WI38 (cell line): ENCODE measurements at regions not wholly inside any gene's neighbourhood (a gene's known extent, or its start where the extent isn't known, plus 50 kb on each side); places are given as distances from the start of the nearest gene placed in this dataset.
"Not testable (repeated sequence)": the region's sequence is repeated elsewhere in the genome, so short reads cannot be mapped to it uniquely, and the experiment has no call there.

ENCODE experiments used
- H3K4me3 ChIP-seq: 2 replicates; pipeline ENCODE4 v1.5.1; 2011; ENCODE audit warnings: low read depth, mild to moderate bottlenecking, control low read depth, low read length
- TF ChIP-seq, protein P1 (sequence below): IDR thresholded peaks from 2 replicates; pipeline ENCODE4 v1.5.1; 2012; ENCODE audit warnings: low read depth, mild to moderate bottlenecking, control low read depth, low read length

DNA sequence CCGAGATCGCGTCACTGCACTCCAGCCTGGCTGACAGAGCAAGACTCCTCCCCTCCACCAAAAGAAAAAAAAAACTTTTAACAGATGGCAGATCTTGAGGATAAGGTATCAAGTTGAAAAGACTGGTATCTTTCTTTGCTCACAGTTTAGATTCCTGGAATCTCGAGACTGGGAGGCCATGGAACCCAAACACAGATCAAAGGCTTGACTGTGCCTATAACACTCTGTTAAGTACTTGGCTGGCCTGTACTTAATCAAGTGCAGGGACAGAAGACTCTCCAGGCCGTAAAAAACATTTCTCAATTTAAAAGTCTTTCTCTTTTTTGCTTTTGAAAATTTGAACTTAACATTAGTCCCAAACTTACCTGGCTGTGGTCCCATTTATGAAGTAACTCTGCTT lies 107.1 kb upstream of the ZNF516 start:
- TF ChIP-seq, protein P1, sequence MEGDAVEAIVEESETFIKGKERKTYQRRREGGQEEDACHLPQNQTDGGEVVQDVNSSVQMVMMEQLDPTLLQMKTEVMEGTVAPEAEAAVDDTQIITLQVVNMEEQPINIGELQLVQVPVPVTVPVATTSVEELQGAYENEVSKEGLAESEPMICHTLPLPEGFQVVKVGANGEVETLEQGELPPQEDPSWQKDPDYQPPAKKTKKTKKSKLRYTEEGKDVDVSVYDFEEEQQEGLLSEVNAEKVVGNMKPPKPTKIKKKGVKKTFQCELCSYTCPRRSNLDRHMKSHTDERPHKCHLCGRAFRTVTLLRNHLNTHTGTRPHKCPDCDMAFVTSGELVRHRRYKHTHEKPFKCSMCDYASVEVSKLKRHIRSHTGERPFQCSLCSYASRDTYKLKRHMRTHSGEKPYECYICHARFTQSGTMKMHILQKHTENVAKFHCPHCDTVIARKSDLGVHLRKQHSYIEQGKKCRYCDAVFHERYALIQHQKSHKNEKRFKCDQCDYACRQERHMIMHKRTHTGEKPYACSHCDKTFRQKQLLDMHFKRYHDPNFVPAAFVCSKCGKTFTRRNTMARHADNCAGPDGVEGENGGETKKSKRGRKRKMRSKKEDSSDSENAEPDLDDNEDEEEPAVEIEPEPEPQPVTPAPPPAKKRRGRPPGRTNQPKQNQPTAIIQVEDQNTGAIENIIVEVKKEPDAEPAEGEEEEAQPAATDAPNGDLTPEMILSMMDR, result no peak
- no peak overlapping the region for H3K4me3 ChIP-seq

DNA sequence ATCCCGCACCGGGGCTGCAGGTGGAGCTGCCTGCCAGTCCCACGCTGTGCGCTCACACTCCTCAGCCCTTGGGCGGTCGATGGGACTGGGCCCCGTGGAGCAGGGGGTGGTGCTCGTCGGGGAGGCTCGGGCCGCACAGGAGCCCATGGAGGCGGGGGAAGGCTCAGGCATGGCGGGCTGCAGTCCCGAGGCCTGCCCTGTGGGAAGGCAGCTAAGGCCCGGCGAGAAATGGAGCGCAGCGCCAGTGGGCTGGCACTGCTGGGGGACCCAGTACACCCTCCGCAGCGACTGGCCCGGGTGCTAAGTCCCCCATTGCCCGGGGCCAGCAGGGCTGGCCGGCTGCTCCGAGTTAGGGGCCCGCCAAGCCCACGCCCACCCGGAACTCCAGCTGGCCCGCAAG lies 105.0 kb upstream of the ZNF516 start:
- H3K4me3 ChIP-seq, result not testable (repeated sequence)

GRCh38 chr18:76594966-76595365 lies 99.9 kb upstream of the ZNF516 start:
- H3K4me3 ChIP-seq, result no peak overlapping the region
- TF ChIP-seq, protein P1, result no peak

DNA sequence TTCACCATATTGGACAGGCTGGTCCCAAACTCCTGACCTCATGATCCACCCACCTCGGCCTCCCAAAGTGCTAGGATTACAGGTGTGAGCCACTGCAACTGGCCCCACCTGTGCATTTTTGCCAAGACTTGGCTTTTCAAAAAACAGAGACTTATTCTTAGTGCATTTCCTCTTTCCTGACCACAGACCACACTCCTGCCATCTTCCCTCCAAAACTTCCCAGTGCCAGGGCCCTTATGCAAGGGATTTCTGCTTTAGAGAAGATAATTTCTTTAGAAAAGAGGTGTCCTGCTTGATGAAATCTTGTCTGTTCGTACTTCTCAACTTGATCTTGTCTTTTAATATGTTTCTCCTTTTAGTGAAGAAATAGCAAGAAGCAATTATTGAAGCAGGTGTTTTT lies 98.8 kb upstream of the ZNF516 start:
- TF ChIP-seq, protein P1, result no peak
- no peak overlapping the region for H3K4me3 ChIP-seq

DNA sequence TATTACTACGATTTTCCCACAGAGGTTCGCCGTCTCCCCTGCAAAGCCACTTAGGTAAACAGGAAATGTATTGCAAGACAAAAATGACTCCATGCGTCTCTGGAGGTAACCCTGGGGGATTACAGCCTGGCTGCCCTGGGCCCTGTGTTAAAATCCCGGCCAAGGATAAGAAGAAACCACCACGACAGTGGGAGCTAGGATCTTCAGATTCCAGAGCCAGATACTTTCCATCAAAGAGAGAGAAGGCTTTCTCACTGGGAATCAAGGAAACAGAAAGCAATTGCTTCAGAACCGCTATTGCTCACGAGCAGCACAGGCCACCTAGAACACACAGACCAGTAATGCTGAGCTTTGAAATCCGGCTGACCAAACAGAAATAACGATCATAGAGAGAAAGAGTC lies 97.9 kb upstream of the ZNF516 start:
- TF ChIP-seq, protein P1, result no peak
- no peak overlapping the region for H3K4me3 ChIP-seq

DNA sequence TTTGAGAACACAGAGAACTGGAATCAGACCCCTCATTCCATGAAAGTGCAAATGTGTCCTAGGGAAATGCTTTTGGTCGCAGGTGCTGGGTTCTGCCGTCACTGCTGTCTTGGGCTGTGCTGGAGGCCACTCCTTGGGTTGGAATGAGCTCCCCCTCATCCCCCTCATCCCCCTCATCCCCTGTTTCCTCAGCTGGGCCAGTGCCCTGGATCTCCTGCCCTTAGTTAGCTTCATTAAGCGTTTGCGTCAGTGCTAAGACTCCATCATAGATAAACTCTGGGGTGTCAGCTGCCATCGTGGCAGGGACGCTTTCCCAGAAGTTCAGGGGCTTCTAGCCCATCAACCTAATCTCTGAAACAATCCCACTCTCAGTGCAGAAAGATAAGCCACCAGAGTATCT lies 97.1 kb upstream of the ZNF516 start:
- H3K4me3 ChIP-seq, result no peak overlapping the region
- TF ChIP-seq, protein P1, result no peak

GRCh38 chr18:76589866-76590265 lies 94.8 kb upstream of the ZNF516 start:
- no peak overlapping the region for H3K4me3 ChIP-seq
- TF ChIP-seq, protein P1, result no peak

DNA sequence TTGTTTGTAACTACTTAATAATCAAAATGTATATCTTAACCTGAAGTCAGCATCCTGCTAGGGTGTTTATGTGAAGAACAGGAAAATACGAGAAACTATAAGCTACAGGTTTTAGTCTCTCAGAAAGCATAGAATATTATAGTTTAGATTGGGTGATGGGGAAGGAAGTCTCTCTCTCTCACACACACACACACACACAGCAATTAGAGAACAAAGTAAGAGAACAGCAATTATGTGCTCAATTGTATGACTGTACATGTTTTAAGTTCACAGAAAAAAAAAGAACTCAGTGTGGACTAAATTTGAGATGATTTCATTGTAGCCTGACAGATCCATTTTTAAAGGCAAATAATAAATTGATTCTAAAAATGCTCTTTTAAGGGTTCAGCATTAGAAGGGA lies 94.3 kb upstream of the ZNF516 start:
- TF ChIP-seq, protein P1, result no peak
- H3K4me3 ChIP-seq, result no peak overlapping the region; the same call in 1 of the 2 replicates
